H9 (cell line): ENCODE measurements at regions not wholly inside any gene's neighbourhood (a gene's known extent, or its start where the extent isn't known, plus 50 kb on each side); places are given as distances from the start of the nearest gene placed in this dataset.
"Not testable (repeated sequence)": the region's sequence is repeated elsewhere in the genome, so short reads cannot be mapped to it uniquely, and the experiment has no call there.

Experiments used
- DNase-seq: peaks from one replicate; pipeline ENCODE4 v3.0.0-alpha.2; 2017
- H2AFZ ChIP-seq: one replicate; pipeline ENCODE4 v1.6.1; 2013; ENCODE audit warnings: mild to moderate bottlenecking, low read length, control low read depth, moderate library complexity
- H2AK5ac ChIP-seq: 2 replicates; pipeline ENCODE4 v1.6.1; 2013; ENCODE audit warnings: low read length, control low read depth, mixed read lengths; ENCODE audit not compliant: insufficient read length
- H2BK120ac ChIP-seq: one replicate; pipeline ENCODE4 v1.6.1; 2013; ENCODE audit warnings: low read depth, mild to moderate bottlenecking, low read length, control low read depth, inconsistent platforms; ENCODE audit not compliant: poor library complexity, severe bottlenecking
- H2BK12ac ChIP-seq: 2 replicates; pipeline ENCODE4 v1.6.1; 2013; ENCODE audit warnings: low read length, control low read depth, mixed read lengths, low read depth; ENCODE audit not compliant: insufficient read length
- H2BK15ac ChIP-seq: 2 replicates; pipeline ENCODE4 v1.6.1; 2013; ENCODE audit warnings: low read depth, low read length, control low read depth
- H2BK20ac ChIP-seq: one replicate; pipeline ENCODE4 v1.6.1; 2013; ENCODE audit warnings: low read depth, mild to moderate bottlenecking, low read length, control low read depth, inconsistent platforms; ENCODE audit not compliant: poor library complexity, severe bottlenecking
- H2BK5ac ChIP-seq: 2 replicates; pipeline ENCODE4 v1.6.1; 2013; ENCODE audit warnings: low read length, control low read depth, mixed read lengths; ENCODE audit not compliant: insufficient read length
- H3K14ac ChIP-seq: 2 replicates; pipeline ENCODE4 v1.6.1; 2013; ENCODE audit warnings: low read length, control low read depth; ENCODE audit not compliant: insufficient read depth
- H3K18ac ChIP-seq: 2 replicates; pipeline ENCODE4 v1.6.1; 2013; ENCODE audit warnings: low read depth, mild to moderate bottlenecking, mixed read lengths, low read length, control low read depth; ENCODE audit not compliant: insufficient read length
- H3K23ac ChIP-seq: 2 replicates; pipeline ENCODE4 v1.6.1; 2013; ENCODE audit warnings: low read length, control low read depth, mixed read lengths, low read depth; ENCODE audit not compliant: insufficient read length
- H3K23me2 ChIP-seq: 2 replicates; pipeline ENCODE4 v1.6.1; 2013; ENCODE audit warnings: low read depth, mild to moderate bottlenecking, mixed read lengths, low read length, control low read depth; ENCODE audit not compliant: insufficient read length, poor library complexity, severe bottlenecking
- H3K27ac ChIP-seq: 2 replicates; pipeline ENCODE4 v1.5.1; 2013; ENCODE audit warnings: low read length, control low read depth, mixed read lengths, low read depth; ENCODE audit not compliant: insufficient read length
- H3K27me3 ChIP-seq: 2 replicates; pipeline ENCODE4 v1.6.1; 2013; ENCODE audit warnings: low read length, control low read depth, inconsistent platforms; ENCODE audit not compliant: insufficient read depth
- H3K4ac ChIP-seq: 2 replicates; pipeline ENCODE4 v1.6.1; 2013; ENCODE audit warnings: low read depth, mild to moderate bottlenecking, control low read depth, inconsistent platforms, low read length, moderate library complexity
- H3K4me1 ChIP-seq: 2 replicates; pipeline ENCODE4 v1.6.1; 2013; ENCODE audit warnings: low read length, control low read depth, inconsistent platforms; ENCODE audit not compliant: insufficient read depth
- H3K4me2 ChIP-seq: 2 replicates; pipeline ENCODE4 v1.6.1; 2013; ENCODE audit warnings: low read length, control low read depth, mixed read lengths; ENCODE audit not compliant: insufficient read length, insufficient read depth
- H3K56ac ChIP-seq: 2 replicates; pipeline ENCODE4 v1.6.1; 2013; ENCODE audit warnings: low read depth, mild to moderate bottlenecking, mixed read lengths, low read length, control low read depth; ENCODE audit not compliant: insufficient read length
- H3K79me1 ChIP-seq: 2 replicates; pipeline ENCODE4 v1.6.1; 2013; ENCODE audit warnings: low read depth, mild to moderate bottlenecking, moderate library complexity, low read length, control low read depth, inconsistent platforms; ENCODE audit not compliant: insufficient read depth, poor library complexity, severe bottlenecking
- H3K79me2 ChIP-seq: 2 replicates; pipeline ENCODE4 v1.6.1; 2013; ENCODE audit warnings: low read length, control low read depth, inconsistent platforms; ENCODE audit not compliant: insufficient read depth
- H3K9ac ChIP-seq: 2 replicates; pipeline ENCODE4 v1.6.1; 2013; ENCODE audit warnings: low read length, control low read depth, mixed read lengths; ENCODE audit not compliant: insufficient read length; ENCODE audit errors: extremely low read depth
- H3K9me3 ChIP-seq: one replicate; pipeline ENCODE4 v1.6.1; 2013; ENCODE audit warnings: low read depth, low read length, inconsistent platforms; ENCODE audit not compliant: control insufficient read depth
- H3T11ph ChIP-seq: one replicate; pipeline ENCODE4 v1.6.1; 2013; ENCODE audit warnings: mild to moderate bottlenecking, low read length, control low read depth, inconsistent platforms
- H4K20me1 ChIP-seq: one replicate; pipeline ENCODE4 v1.6.1; 2013; ENCODE audit not compliant: control insufficient read depth, insufficient read length, insufficient read depth
- H4K5ac ChIP-seq: 2 replicates; pipeline ENCODE4 v1.6.1; 2013; ENCODE audit warnings: low read depth, mild to moderate bottlenecking, mixed read lengths, low read length, control low read depth; ENCODE audit not compliant: insufficient read length
- H4K8ac ChIP-seq: replicated peaks from 2 replicates; pipeline ENCODE4 v1.6.1; 2013; ENCODE audit warnings: low read length, control low read depth, mixed read lengths, low read depth; ENCODE audit not compliant: insufficient read length
- H4K91ac ChIP-seq: 2 replicates; pipeline ENCODE4 v1.6.1; 2013; ENCODE audit warnings: low read depth, mild to moderate bottlenecking, moderate library complexity, mixed read lengths, low read length, control low read depth; ENCODE audit not compliant: insufficient read length
- H3K27ac Mint-ChIP-seq, 3 experiments: 2 replicates in 2 of 3; 3 replicates in 1 of 3; pipeline ENCODE4 v1.8.0; 2020 to 2021; ENCODE audit warnings: mixed read lengths in 3 of 3, mild to moderate bottlenecking in 1 of 3, moderate library complexity in 1 of 3
- H3K27me3 Mint-ChIP-seq: 2 replicates; pipeline ENCODE4 v1.8.0; 2021; ENCODE audit warnings: low read depth, mild to moderate bottlenecking, moderate library complexity, mixed read lengths
- H3K36me3 Mint-ChIP-seq, 3 experiments: 2 replicates in 2 of 3; 3 replicates in 1 of 3; pipeline ENCODE4 v1.8.0; 2020 to 2021; ENCODE audit warnings: low read depth in 3 of 3, mixed read lengths in 3 of 3; ENCODE audit not compliant: insufficient read depth in 1 of 3
- H3K4me1 Mint-ChIP-seq, 2 experiments: 2 replicates each; pipeline ENCODE4 v1.8.0; 2020; ENCODE audit warnings: mixed read lengths in 2 of 2
- H3K4me3 Mint-ChIP-seq, 2 experiments: 2 replicates in 1 of 2; 3 replicates in 1 of 2; pipeline ENCODE4 v1.8.0; 2020 to 2021; ENCODE audit warnings: mild to moderate bottlenecking in 2 of 2, mixed read lengths in 2 of 2, moderate library complexity in 1 of 2
- H3K9me3 Mint-ChIP-seq, 2 experiments: 2 replicates in 1 of 2; 3 replicates in 1 of 2; pipeline ENCODE4 v1.8.0; 2020; ENCODE audit warnings: mild to moderate bottlenecking in 2 of 2, mixed read lengths in 2 of 2, moderate library complexity in 1 of 2
- WGBS: extraction: QIAGEN DNeasy Blood & Tissue Kit; methylation state at CpG from one replicate; pipeline ENCODE4 v1.1.7; 2013; ENCODE audit warnings: missing lambda C conversion rate, low lambda C conversion rate, mixed read lengths; ENCODE audit not compliant: insufficient read length; ENCODE audit errors: extremely low coverage; 5-methylcytosine and 5-hydroxymethylcytosine counted together

DNA sequence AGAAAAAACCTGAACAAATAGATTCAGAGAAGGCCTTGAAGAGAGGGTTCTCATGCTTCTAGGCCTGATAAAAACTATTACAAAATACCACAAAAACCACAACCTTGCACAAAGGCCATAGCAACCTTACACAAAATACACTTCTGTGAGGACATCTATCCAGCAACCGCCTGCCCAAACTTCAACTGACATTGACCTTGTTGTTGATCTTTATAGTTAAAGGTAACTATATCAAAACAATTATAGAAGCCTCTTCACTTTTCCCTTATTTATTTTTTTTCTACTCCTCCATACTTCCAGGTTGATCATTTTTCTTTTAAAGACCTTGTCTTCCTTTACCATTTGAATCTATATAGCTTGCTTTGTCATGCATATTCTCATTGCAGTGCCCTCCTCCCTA, 3321.3 kb upstream of the OR11H1 start:
- not testable (repeated sequence) for H3K14ac ChIP-seq, H3T11ph ChIP-seq, H2BK120ac ChIP-seq, H3K4me1 ChIP-seq, H3K4me3 Mint-ChIP-seq, H2AFZ ChIP-seq, H4K20me1 ChIP-seq, H3K4ac ChIP-seq, DNase-seq, H3K27me3 ChIP-seq, H3K4me2 ChIP-seq, H4K8ac ChIP-seq, H3K79me1 ChIP-seq, H3K23me2 ChIP-seq, H4K91ac ChIP-seq, H2BK12ac ChIP-seq, H2BK15ac ChIP-seq, H2BK5ac ChIP-seq, H3K27me3 Mint-ChIP-seq, H3K79me2 ChIP-seq, H2BK20ac ChIP-seq, H3K27ac ChIP-seq, H3K9ac ChIP-seq, H3K4me1 Mint-ChIP-seq, H3K27ac Mint-ChIP-seq, H3K23ac ChIP-seq, H4K5ac ChIP-seq, H3K56ac ChIP-seq, H2AK5ac ChIP-seq, H3K18ac ChIP-seq, H3K36me3 Mint-ChIP-seq
- H3K9me3 Mint-ChIP-seq, result peaks cover 47 to 50% of the 10 kb centered on the region in 2 experiments
- peaks cover 22% of the 10 kb centered on the region for H3K9me3 ChIP-seq
- no CpG with 5 or more reads among the region's 1 CpG for WGBS
